ENCODE measurements at regions not wholly inside any gene's neighbourhood (a gene's known extent, or its start where the extent isn't known, plus 50 kb on each side); places are given as distances from the start of the nearest gene placed in this dataset.

DNA sequence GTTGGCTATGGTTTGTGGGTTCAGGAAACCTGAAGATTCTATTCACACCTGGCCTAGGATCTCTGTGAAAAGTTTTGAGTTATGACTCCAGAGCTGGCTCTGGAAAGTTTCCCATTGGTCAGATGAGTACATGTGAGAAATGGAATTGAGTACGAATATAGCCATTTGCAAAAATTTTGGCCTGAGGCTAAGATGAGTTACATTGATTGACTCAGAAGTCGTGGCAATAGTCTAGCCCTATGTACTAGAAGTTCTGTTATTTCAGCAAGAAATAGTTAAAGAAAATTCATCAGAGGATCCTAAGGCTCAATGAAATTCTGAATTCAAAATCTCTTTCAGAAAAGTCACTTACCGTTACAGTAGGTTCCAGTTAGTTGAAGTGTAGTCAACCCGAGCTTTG lies 109.9 kb downstream of the PTCSC3 start:
- H3K27ac ChIP-seq, result no peak overlapping the region
- WGBS, 2 donors (ENCODE audit: low coverage in 1 of 2), result 80 to 85% methylated on average over 4 of the region's 4 CpGs
- no peak overlapping the region for H3K4me3 ChIP-seq
- TF ChIP-seq, protein P1, sequence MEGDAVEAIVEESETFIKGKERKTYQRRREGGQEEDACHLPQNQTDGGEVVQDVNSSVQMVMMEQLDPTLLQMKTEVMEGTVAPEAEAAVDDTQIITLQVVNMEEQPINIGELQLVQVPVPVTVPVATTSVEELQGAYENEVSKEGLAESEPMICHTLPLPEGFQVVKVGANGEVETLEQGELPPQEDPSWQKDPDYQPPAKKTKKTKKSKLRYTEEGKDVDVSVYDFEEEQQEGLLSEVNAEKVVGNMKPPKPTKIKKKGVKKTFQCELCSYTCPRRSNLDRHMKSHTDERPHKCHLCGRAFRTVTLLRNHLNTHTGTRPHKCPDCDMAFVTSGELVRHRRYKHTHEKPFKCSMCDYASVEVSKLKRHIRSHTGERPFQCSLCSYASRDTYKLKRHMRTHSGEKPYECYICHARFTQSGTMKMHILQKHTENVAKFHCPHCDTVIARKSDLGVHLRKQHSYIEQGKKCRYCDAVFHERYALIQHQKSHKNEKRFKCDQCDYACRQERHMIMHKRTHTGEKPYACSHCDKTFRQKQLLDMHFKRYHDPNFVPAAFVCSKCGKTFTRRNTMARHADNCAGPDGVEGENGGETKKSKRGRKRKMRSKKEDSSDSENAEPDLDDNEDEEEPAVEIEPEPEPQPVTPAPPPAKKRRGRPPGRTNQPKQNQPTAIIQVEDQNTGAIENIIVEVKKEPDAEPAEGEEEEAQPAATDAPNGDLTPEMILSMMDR (IDR thresholded peaks at IDR 0.05), result no peak
- TF ChIP-seq POLR2AphosphoS5 (IDR thresholded peaks at IDR 0.05) (no peak), EP300 (IDR thresholded peaks at IDR 0.05) (no peak), POLR2A (IDR thresholded peaks at IDR 0.05) (no peak)
- ATAC-seq, result no peak
- no peaks in the 10 kb centered on the region for H3K9me3 ChIP-seq
- peaks cover 0 to 6% (median 2%) of the 10 kb centered on the region in 3 donors for H3K4me1 ChIP-seq
- H3K36me3 ChIP-seq, result no peaks in the 10 kb centered on the region
- peaks cover 19% of the 10 kb centered on the region for H3K27me3 ChIP-seq

DNA sequence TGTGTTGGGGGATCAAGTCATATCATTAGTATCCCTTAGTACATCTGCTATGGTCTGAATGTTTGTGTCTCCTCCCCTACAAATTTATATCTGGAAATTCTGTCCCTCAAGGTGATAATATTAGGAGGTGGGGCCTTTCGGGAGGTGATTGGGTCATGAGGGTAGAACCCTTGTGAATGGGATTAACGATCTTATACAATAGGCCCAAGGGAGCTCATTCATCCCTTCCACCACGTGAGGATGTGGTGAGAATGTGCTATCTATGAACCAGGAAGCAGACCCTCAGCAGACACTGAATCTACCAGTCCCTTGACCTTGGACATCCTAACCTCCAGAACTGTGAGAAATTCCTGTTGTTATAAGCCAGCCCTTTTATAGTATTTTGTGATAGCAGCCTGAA lies 110.7 kb downstream of the PTCSC3 start:
- WGBS, 2 donors (ENCODE audit: low coverage in 1 of 2), result 49 to 100% methylated on average over 1 to 2 of the region's 3 CpGs
- Histone ChIP-seq H3K27ac (no peak overlapping the region), H3K4me1 (peaks cover 0 to 6% (median 2%) of the 10 kb centered on the region in 3 donors), H3K4me3 (no peak overlapping the region), H3K36me3 (no peaks in the 10 kb centered on the region), H3K27me3 (peaks cover 11% of the 10 kb centered on the region), H3K9me3 (no peaks in the 10 kb centered on the region)
- ATAC-seq, result no peak
- TF ChIP-seq EP300 (IDR thresholded peaks at IDR 0.05) (no peak), POLR2A (IDR thresholded peaks at IDR 0.05) (no peak), POLR2AphosphoS5 (IDR thresholded peaks at IDR 0.05) (no peak)
- TF ChIP-seq, protein P1 (IDR thresholded peaks at IDR 0.05), result no peak

DNA sequence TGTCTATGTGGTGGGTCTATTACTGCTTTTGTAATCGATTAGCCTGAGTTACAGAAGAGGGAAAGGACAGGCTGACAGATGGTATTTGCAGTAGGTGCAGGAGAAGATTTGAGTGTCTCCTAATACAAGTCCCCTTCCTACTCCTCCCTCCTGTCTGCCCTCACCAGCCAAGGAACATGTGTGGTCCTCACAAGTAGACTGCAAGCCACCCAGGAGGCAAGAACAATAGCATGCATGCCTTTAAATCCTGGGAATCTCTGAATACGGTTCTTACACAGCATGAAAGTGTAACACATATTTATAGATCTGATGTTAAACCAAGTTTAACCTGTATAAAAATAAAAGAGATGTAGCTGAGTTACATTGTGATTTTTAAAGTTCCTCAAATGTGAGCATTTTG lies 117.0 kb downstream of the PTCSC3 start:
- TF ChIP-seq EP300 (IDR thresholded peaks at IDR 0.05) (no peak), POLR2AphosphoS5 (IDR thresholded peaks at IDR 0.05) (no peak)
- no peak for ATAC-seq
- 29 to 53% methylated on average over 2 of the region's 2 CpGs for WGBS, 2 donors (ENCODE audit: low coverage in 1 of 2)
- Histone ChIP-seq H3K4me1 (no peaks in the 10 kb centered on the region), H3K9me3 (no peaks in the 10 kb centered on the region), H3K36me3 (no peaks in the 10 kb centered on the region), H3K27me3 (no peaks in the 10 kb centered on the region), H3K27ac (no peak overlapping the region), H3K4me3 (no peak overlapping the region)

- 64 to 71% methylated on average over 7 of the region's 7 CpGs for WGBS, 2 donors (ENCODE audit: low coverage in 1 of 2)
- Histone ChIP-seq H3K36me3 (no peaks in the 10 kb centered on the region), H3K4me3 (no peak overlapping the region), H3K9me3 (no peaks in the 10 kb centered on the region), H3K27ac (no peak overlapping the region), H3K4me1 (no peaks in the 10 kb centered on the region), H3K27me3 (no peaks in the 10 kb centered on the region)
- TF ChIP-seq, protein P1 (IDR thresholded peaks at IDR 0.05), result no peak
- no peak for TF ChIP-seq POLR2A (IDR thresholded peaks at IDR 0.05)
- no peak for ATAC-seq
These were observed 118.9 kb downstream of the PTCSC3 start for GRCh38 chr14:36057452-36058116.

DNA sequence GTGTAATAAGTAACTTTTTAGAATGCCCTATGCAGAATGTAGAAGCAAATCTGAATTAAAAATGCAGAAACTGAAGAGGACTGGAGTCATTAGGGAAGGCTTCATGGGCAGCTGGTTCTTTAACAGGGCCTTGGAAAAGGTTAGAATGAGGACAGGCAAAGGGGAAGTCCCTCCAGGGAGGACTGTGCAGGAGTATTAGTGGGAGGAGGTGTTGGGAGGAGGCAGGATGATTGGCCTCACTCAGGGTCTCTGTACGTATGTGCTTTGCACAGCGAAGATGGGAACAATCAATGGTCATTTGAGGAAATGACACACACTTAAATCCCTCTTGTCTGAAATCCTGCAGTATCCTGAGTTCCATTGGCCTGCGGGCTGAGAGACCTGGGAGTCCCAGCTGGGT lies 119.7 kb downstream of the PTCSC3 start:
- WGBS, 2 donors (ENCODE audit: low coverage in 1 of 2), result 67 to 84% methylated on average over 3 of the region's 3 CpGs
- no peak overlapping the region for H3K4me3 ChIP-seq
- no peak for ATAC-seq

More for the DNA sequence above, 119.7 kb downstream of the PTCSC3 start:
- Histone ChIP-seq H3K9me3 (no peaks in the 10 kb centered on the region), H3K27me3 (no peaks in the 10 kb centered on the region), H3K27ac (no peak overlapping the region), H3K4me1 (no peaks in the 10 kb centered on the region), H3K36me3 (no peaks in the 10 kb centered on the region)
- TF ChIP-seq, protein P1 (IDR thresholded peaks at IDR 0.05), result no peak
- no peak for TF ChIP-seq POLR2AphosphoS5 (IDR thresholded peaks at IDR 0.05)
- no peak for TF ChIP-seq POLR2A (IDR thresholded peaks at IDR 0.05)
- TF ChIP-seq EP300 (IDR thresholded peaks at IDR 0.05), result no peak

Measured in gastroesophageal sphincter (tissue), 4 donors.